Thyroid gland (tissue), 4 donors: ENCODE measurements at regions not wholly inside any gene's neighbourhood (a gene's known extent, or its start where the extent isn't known, plus 50 kb on each side); places are given as distances from the start of the nearest gene placed in this dataset.

Experiments used
- DNase-seq, 2 donors: peaks; one replicate each; pipeline ENCODE4 v3.0.0-alpha.2; 2019
- H3K27ac ChIP-seq, 3 donors: fragments of 200-600 bp; sonication (generic); 1 replicate in 2 of 3; 2 replicates in 1 of 3; pipeline ENCODE4 v1.5.1; 2016 to 2019; ENCODE audit warnings: mild to moderate bottlenecking in 1 of 3, moderate library complexity in 1 of 3
- H3K27me3 ChIP-seq: fragments of 200-600 bp; sonication (generic); one replicate; pipeline ENCODE4 v1.5.1; 2019
- H3K36me3 ChIP-seq, 2 donors: fragments of 200-600 bp; sonication (generic); one replicate each; pipeline ENCODE4 v1.5.1; 2016 to 2019
- H3K4me1 ChIP-seq, 2 donors: fragments of 200-600 bp; sonication (generic); one replicate each; pipeline ENCODE4 v1.5.1; 2017 to 2019
- H3K4me3 ChIP-seq, 3 donors: fragments of 200-600 bp; sonication (generic); replicated peaks in 1 of 3; 1 replicate in 2 of 3; 2 replicates in 1 of 3; pipeline ENCODE4 v1.5.1; 2016; ENCODE audit warnings: mild to moderate bottlenecking in 1 of 3
- H3K9me3 ChIP-seq: fragments of 200-600 bp; sonication (generic); one replicate; pipeline ENCODE4 v1.5.1; 2017
- CTCF ChIP-seq, 6 experiments: fragments of 200-600 bp in 3 of 6; fragments of 450-650 bp in 3 of 6; sonication (generic) in 3 of 6; IDR thresholded peaks; one replicate each; pipeline ENCODE4 v1.5.1; 2016 to 2019; ENCODE audit warnings: antibody characterized with exemption in 6 of 6, mild to moderate bottlenecking in 2 of 6, inconsistent platforms in 1 of 6, moderate library complexity in 1 of 6
- POLR2A ChIP-seq, 2 donors: fragments of 450-650 bp; IDR thresholded peaks; one replicate each; pipeline ENCODE4 v1.6.1; 2017; ENCODE audit warnings: antibody characterized with exemption in 2 of 2, mild to moderate bottlenecking in 2 of 2, moderate library complexity in 1 of 2
- WGBS, 2 donors: methylation state at CpG; one replicate each; pipeline ENCODE4 v1.1.5; 2017; 5-methylcytosine and 5-hydroxymethylcytosine counted together
- intact Hi-C: fragments of 100-400 bp; cut with DNase I; formaldehyde crosslinking; loops from one replicate; pipeline ENCODE4 v1.15.1; 2023

GRCh38 chr12:116465407-116465806 lies 93.8 kb upstream of the MAP1LC3B2 start:
- no peaks in the 10 kb centered on the region for H3K4me1 ChIP-seq
- no peaks in the 10 kb centered on the region for H3K36me3 ChIP-seq
- H3K27me3 ChIP-seq = no peaks in the 10 kb centered on the region
- TF ChIP-seq CTCF (IDR thresholded peaks at IDR 0.05) (no peak), POLR2A (IDR thresholded peaks at IDR 0.05) (no peak)
- no peak for DNase-seq
- intact Hi-C loops = no loop called here
- 88 to 95% methylated on average over 3 of the region's 3 CpGs for WGBS, 2 donors
- no peaks in the 10 kb centered on the region for H3K9me3 ChIP-seq
- H3K4me3 ChIP-seq = no peak overlapping the region
- no peak overlapping the region for H3K27ac ChIP-seq

GRCh38 chr12:116465856-116466255 lies 93.3 kb upstream of the MAP1LC3B2 start:
- no peak for DNase-seq
- TF ChIP-seq POLR2A (IDR thresholded peaks at IDR 0.05) = no peak
- TF ChIP-seq CTCF (IDR thresholded peaks at IDR 0.05) = no peak
- Histone ChIP-seq H3K27ac (no peak overlapping the region), H3K36me3 (no peaks in the 10 kb centered on the region), H3K4me3 (no peak overlapping the region), H3K4me1 (no peaks in the 10 kb centered on the region), H3K27me3 (no peaks in the 10 kb centered on the region), H3K9me3 (no peaks in the 10 kb centered on the region)
- 77 to 90% methylated on average over 4 of the region's 4 CpGs for WGBS, 2 donors
- intact Hi-C loops = no loop called here

- Histone ChIP-seq H3K27ac (no peak overlapping the region), H3K9me3 (no peaks in the 10 kb centered on the region), H3K4me3 (no peak overlapping the region), H3K4me1 (no peaks in the 10 kb centered on the region), H3K27me3 (no peaks in the 10 kb centered on the region), H3K36me3 (no peaks in the 10 kb centered on the region)
- WGBS, 2 donors = 80 to 82% methylated on average over 3 of the region's 3 CpGs
- intact Hi-C loops = no loop called here
- TF ChIP-seq POLR2A (IDR thresholded peaks at IDR 0.05) = no peak
- no peak for TF ChIP-seq CTCF (IDR thresholded peaks at IDR 0.05)
- no peak for DNase-seq
Observed at GRCh38 chr12:116466536-116466935, 92.6 kb upstream of the MAP1LC3B2 start.

GRCh38 chr12:116469344-116469743 lies 89.8 kb upstream of the MAP1LC3B2 start:
- Histone ChIP-seq H3K27me3 (no peaks in the 10 kb centered on the region), H3K36me3 (no peaks in the 10 kb centered on the region), H3K4me1 (no peaks in the 10 kb centered on the region), H3K9me3 (no peaks in the 10 kb centered on the region), H3K27ac (no peak overlapping the region), H3K4me3 (no peak overlapping the region)
- no peak for DNase-seq
- intact Hi-C loops = no loop called here
- 79 to 96% methylated on average over 3 of the region's 3 CpGs for WGBS, 2 donors
- no peak for TF ChIP-seq POLR2A (IDR thresholded peaks at IDR 0.05)
- no peak for TF ChIP-seq CTCF (IDR thresholded peaks at IDR 0.05)

- intact Hi-C loops = no loop called here
- no peaks in the 10 kb centered on the region for H3K27me3 ChIP-seq
- H3K4me1 ChIP-seq = no peaks in the 10 kb centered on the region
- H3K36me3 ChIP-seq = no peaks in the 10 kb centered on the region
- WGBS, 2 donors = 70 to 82% methylated on average over 5 of the region's 5 CpGs
- no peak for DNase-seq
- no peak overlapping the region for H3K4me3 ChIP-seq
- no peak overlapping the region for H3K27ac ChIP-seq
- no peaks in the 10 kb centered on the region for H3K9me3 ChIP-seq
- TF ChIP-seq POLR2A (IDR thresholded peaks at IDR 0.05) (no peak), CTCF (IDR thresholded peaks at IDR 0.05) (no peak)
Observed at GRCh38 chr12:116471544-116471943, 87.6 kb upstream of the MAP1LC3B2 start.
